Myocyte (in vitro differentiated cells): ENCODE measurements at regions not wholly inside any gene's neighbourhood (a gene's known extent, or its start where the extent isn't known, plus 50 kb on each side); places are given as distances from the start of the nearest gene placed in this dataset.

Experiments
- DNase-seq: peaks from one replicate; pipeline ENCODE4 v3.0.0-alpha.2; 2012; ENCODE audit warnings: low read depth

DNA sequence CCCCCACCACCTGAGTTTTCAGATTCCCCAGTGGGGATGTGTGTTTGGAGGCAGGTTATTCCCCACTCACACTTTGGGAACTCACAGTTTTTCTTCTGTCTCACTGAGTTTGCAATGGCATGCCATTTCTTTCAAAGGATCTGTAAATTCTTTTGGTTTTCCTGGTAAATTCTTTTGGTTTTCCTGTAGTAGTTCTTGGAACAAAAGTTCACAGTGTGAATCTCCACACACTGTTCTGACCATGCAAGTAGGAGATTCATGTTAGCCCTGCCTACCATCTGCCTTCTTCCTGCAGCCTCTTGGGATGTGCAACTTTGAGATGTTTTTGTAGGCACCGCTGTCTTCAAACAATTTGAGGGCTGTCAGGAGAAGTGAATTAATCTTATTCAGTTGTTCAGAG, 165.6 kb upstream of the OGFRL1 start:
- no peak for DNase-seq

DNA sequence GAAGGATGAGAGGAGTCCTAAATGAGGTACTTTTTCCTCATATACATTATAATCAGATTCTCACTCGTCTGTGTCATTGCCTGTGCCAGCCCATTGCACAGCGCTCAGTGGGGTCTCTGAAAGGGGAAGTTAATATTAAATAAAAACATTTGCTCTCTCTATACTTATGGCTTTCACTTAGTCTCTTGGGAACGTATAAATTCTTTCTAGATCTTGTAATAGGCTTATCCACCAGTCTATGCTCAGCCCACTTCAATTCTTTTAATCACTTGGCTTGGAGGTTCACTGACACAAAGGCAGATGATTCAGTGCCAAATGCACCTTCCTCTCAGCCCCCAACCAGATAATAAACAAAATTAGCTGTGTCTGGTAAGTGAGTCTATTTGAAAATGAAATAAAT, 164.3 kb upstream of the OGFRL1 start:
- DNase-seq = no peak

DNA sequence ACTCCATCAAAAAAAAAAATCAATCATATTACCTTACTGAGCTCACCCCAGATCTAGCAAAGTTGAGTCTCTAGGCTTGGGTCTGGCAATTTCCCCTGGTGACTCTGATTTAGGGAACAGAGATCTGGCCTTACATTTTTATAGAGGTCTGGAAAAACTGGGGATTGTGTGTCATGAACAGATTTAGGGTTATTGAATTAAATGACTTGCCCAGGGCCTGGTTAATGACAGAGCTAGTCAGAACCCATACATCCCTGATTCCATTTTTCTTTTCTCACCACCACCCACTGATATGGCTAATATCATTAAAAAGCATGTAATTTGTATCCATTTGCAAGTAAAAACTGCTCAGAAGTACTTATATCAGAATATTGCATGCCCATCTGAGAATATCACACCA, 163.4 kb upstream of the OGFRL1 start:
- no peak for DNase-seq

DNA sequence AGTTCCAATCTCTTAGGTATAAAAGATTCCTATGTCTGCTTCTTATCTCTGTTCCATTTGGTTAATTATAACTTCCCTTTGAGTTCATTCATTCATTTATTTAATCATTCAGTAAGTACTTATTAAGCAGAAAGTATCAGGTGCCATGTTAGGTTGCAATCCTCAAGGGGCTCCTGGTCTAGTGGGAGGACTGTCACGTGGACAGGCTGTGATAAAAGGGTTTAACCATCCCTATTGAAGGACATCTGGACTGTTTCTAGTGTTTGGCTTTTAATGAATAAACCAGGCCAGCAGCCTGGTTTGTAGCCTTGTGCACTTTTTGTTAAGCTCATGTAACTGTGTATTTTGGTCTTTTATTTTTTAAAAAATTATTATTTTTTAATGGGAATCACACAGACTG, 162.1 kb upstream of the OGFRL1 start:
- no peak for DNase-seq

DNA sequence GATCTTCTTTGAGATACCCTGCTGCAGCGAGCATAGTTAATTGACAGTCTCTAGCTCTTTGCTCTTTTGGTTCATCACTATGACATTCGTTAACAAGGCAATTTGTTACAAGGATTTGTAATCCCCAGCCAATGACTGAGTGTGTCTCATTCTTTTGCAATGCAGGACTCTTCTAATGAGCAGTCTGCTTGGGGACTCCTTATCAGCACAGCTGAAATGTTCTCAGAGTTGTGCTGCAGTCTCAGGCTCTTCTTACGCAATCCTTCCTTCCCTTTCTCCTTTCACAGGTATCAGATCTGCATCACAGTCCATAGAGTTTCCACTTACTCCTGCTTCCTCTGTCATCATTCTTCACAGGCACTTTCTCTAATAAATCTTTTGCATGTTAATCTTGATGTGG, 161.2 kb upstream of the OGFRL1 start:
- no peak for DNase-seq

DNA sequence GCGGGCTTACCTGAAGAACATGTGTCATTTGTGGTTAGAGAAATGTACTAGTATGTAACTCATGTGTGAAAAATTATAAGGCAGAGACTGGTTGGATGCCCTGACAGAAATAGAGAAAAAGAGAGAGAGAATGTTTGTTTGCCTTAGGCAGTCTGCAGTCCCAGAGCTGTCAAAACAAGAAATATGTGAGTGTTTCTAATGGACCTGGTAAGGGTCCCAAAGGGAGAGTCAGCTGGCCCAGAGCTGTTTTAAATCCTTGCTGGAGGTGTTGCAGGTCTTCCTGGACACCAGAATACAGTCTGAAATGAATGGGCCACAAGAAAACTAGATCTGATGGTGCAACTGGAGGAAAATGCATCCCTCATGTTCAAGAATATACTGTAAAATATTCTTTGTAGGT, 158.3 kb upstream of the OGFRL1 start:
- DNase-seq = no peak

DNA sequence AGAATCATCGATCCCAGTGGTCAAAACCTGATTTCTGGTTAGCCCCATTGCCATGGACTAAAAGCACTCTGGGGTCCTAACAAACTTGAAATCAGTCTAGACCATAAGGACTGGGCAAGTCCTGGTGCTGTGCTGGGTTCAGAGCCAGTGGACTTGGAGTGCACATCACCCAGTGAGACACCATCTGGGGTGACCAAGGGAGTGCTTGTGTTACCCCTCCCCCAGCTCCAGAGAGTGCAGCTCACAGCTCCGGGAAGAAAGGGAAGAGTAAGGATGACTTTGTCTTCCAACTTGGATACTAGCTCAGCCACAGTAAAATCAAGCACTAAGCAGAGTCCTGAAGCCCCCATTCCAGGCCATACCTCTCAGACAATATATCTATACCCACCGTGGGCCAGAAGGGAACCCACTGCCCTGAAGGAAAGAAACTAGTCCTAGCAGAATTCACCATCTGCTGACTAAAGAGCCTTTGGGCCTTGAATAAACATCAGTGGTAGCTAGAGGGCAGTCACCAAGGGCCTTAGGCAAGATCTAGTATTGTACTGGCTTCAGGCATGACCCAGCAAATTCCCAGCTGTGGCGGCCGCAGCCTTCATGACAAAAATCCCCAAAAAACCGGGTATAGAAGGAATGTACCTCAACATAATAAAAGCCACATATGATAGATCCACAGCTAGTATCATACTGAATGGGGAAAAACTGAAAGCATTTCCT, 153.5 kb upstream of the OGFRL1 start:
- DNase-seq = no peak

DNA sequence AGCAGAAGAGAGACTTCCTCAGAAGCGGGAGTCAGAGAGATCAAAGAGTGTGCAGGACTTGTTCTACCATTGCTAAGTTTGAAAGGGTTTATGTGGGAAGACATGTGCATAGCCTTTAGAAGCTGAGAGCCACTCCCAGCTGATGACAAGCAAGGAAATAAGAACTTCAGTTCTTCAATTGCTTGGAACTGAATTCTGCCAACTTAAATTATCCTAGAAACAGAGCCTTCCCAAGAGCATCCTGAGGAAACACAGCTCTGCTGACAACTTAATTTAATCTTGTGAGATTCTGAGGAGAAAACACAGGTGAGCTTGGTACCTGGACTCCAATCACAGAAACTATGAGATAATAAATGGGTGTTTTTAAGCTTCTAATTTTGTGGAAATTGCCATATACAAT, 150.6 kb upstream of the OGFRL1 start:
- DNase-seq = no peak

DNA sequence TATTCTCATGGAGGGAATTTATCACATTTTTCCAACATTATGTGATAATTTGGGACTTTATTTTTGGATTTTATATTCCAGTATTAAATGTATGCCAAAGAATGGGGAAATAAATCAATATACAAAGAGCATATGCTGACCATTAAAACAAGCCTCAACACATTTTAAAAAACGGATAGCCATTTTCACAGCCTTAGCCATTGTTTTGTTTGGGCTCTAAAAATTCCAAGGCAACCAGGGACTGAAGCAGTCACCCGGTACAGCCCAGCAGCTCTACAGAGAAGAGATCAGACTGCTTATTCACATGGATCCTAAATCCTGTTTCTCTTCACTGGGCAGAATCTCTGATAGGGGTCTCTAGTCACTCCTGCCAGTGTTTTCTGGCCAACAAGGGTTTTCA, 150.2 kb upstream of the OGFRL1 start:
- DNase-seq = no peak

DNA sequence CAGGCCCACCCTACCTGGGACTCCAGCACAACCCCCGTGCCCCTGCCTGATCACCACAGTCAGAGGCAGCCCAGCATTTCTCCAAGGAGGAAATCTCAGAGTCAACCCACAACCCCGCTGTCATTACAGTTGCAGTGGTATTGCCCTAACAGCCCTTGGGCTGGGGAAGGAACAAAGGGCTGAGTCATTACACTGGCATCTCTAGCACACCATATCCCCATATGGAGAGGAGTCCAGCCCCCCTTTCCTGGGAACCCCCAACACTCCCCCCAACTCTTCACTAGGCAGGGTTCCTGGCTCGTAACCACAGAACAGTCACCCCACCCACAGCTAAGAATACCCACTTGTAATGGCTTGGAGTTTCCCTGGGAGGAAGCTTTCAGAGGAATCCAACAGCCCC, 149.4 kb upstream of the OGFRL1 start:
- peak; percentile 82 for DNase-seq

DNA sequence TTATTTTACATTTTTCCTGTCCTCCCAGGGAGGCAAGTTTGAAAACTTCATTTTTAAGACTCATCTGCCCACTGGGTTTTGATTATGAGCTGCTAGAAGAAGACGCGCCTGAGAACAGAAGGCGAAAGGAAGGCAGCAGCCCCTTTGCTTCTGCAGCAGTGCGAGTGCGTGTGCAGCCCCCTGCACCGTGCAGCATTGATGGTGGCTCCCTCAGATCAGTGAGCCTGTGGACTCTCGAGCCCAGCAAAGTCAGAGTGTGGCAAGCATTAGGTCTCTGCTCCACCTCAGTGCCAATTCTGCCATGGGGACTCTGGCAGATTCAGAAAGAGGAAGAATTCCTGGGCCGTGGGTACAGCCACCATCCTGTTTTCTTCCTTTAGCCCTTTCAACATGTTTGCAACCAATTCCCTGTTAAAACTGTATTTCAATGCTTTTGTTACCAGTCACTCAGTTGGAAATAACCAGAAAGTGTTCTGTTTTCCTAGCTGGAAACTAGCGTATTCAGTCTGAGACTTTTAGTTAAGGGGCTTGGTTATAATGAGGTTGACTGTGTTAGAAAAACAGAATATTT, 134.8 kb upstream of the OGFRL1 start:
- DNase-seq = no peak

DNA sequence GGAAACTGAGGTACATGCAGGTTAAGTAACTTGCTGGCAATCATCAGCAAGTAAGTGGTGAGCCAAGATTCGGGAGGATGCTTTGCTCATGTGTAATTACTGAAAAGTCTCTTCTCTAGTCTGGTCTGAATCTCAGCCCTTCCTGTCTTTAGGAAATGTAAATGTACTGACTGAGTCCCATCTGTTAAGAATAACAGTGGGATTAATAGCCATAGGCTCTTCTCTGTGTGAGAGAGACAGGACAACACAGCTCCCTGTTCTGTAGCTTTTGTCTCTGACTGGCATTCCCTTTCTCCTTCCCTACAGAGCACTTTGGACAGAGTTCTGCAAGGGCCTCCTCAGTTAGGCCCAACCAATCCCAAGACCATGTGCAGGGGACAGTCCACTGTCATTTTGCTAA, 131.3 kb upstream of the OGFRL1 start:
- no peak for DNase-seq

DNA sequence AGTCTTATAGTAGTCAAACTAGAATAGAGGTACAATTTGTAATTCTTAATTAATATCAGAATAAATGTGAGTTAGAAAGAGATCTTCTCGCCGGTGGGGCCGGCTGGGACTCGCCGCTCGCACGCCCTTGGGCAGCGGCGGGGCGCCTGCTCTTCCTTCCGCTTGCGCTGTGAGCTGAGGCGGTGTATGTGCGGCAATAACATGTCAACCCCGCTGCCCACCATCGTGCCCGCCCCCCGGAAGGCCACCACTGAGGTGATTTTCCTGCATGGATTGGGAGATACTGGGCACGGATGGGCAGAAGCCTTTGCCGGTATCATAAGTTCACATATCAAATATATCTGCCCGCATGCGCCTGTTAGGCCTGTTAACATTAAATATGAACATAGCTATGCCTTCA, 123.7 kb upstream of the OGFRL1 start:
- DNase-seq = no peak

DNA sequence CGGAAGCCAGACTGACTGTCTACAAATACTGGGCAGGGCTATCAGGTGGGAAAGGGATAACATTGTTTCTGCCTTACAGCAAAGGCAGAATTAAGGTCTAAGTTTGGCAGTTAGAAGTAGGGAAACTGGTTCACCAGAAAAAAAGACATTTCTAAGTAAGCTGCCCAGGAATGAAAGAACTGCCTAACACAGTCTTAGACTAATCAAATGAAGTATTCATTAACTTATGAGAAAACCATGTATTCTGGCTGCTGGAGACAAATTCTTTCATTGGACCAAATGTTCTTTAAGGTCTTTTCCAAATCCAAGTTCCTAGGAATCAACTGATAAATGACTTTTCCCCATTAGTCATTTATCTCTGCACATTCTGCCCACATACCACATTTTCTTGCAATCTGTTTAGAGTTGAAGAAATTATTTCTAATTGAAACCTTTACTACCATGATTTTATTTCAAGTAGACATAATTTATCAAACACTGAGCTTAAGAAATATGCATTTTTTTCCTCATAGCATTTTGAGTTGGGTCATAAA, 120.3 kb upstream of the OGFRL1 start:
- DNase-seq = no peak

DNA sequence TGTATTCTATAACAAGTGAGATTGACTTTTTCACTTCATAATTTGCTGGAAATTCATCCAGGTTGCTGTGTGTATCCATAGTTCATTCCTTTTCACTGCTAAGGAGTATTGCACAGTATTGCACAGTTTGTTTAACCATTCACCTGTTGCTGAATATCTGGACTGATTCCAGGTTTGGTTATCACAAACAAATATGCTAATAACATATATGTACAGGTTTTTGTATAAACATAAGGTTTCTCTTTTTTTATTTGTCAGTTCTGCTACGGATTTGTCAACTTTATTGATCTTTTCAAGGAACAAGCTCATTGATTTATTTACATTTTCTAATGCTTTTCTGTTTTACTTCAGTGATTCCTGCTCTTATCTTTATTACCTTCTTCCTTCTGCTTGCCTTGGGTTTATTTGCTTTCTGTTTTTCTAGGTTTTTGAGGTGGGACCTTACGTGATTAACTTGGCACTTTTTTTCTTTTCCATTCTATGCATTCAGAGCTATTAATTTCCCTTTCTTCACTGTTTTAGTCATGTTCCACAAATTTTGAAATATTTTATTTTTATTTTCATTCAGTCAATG, 117.0 kb upstream of the OGFRL1 start:
- DNase-seq = no peak

DNA sequence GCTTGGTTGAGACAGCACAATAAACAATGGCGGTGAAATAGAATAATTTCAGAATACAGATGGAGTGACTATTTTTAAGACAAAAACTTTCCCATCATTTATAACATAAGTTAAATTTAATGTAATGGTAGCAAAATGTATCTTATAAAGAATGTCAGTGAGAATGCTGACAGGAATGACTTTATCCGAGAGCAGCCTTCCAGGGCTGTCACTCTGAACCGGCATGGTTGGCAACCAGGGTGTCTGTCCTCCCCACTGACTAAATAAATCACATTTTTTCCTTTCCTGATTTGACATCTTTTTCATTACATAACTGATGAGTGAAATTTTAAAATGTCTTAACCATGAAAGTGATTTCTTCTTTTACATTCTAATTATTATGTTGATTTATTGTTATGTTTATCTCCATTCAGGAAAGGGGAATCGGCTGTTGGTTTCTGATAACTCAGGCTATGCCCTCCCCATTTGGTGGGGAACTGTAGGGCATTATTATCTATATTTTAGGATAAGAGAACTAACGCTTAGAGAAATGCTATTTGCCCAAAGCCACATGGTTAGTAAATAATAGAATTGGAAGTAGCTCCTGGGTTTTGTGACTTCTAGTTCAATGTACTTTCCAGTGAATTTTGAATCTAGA, 109.2 kb upstream of the OGFRL1 start:
- DNase-seq = no peak

DNA sequence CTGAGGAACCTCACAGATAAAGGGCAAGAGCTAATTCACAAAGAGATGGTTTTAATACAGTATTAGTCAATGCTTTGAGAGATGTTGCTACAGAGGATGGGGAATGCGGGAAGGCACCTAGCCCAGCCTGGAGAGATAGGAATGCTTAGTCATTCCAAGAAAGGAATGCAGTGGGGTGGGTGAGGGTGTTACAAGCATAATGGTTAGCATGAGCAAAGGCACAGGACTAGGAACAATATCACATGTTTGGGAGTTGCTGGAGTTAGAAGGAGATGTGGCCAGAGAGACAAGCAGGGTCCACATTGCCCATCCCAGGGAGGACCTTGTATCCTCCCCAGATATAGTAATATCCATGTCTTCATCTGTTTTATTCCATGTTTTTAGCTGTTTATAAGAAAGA, 107.0 kb upstream of the OGFRL1 start:
- DNase-seq = peak; percentile 67

DNA sequence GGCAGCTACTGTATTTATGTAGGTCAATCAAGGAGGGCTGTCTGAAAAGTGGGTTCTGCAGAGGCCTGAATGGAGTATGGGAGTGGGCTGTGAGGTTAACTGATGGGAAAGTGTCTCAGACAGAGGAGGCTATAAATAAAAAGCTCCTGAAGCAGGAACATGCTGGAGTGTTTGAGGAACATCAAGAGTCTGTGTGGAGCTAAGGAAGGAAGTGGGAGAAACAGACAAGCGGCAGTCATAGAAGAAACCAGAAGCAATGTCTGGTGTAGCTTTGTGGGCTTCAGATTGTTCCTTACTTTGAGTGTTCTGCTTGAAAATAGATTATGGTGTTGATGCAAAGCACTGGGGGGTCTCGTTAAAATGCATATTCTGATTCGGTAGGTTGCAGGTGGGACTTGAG, 101.5 kb upstream of the OGFRL1 start:
- no peak for DNase-seq

DNA sequence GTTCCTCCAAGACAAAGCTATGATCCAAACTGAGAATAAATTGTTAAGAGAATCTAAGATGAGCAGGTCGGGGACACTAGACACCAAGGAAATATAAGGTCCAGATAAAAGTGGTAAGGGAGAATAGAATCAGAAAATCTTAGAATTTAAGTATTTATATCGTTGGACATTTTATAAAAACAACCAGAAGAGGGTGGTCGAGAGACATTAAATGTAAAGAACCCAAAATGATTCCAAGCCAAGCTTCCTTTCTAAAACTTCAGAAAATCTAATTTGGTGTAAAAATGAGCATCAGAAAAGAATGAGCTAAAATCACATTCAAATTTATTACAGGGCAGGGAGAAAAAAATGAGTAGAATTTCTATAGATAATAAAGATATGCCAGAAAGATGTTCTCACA, 97.8 kb upstream of the OGFRL1 start:
- peak; percentile 61 for DNase-seq

DNA sequence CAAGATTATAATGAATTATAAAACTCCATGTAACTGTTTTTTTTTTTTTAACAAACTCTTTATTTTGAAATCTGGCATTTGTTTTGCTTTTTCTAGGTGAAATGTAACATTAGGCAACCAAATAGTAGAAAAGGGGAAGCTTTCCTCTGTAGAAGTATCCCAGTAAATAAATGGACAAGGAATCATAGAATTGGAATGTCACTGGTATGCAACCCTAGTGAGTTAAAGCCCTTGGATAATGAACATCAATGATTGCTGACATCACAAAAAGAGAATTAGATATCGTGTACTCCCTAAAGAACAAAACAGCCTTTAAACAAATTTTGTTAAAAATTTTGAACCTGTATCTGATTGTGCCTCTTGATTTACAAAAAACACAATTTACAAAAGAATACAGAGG, 93.9 kb upstream of the OGFRL1 start:
- DNase-seq = peak; percentile 55

DNA sequence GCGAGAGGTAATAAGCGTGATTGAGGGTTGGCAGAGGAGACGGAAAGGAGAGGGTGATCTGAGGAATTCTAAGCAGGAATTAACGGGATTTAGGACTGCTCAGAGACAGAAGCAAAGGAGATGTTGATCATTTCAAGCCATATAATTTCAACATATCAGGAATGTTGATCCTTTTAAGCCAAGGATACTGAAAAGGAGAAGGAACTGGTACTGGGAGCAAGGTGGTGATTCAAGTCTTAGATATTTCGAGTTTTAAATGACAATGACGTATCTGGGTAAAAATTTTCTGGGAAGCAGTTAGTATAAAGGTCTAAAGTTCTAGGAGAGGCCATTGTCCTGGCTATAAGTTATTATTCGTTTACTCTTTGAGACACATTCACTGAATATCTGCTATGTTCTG, 91.3 kb upstream of the OGFRL1 start:
- DNase-seq = peak; percentile 59

DNA sequence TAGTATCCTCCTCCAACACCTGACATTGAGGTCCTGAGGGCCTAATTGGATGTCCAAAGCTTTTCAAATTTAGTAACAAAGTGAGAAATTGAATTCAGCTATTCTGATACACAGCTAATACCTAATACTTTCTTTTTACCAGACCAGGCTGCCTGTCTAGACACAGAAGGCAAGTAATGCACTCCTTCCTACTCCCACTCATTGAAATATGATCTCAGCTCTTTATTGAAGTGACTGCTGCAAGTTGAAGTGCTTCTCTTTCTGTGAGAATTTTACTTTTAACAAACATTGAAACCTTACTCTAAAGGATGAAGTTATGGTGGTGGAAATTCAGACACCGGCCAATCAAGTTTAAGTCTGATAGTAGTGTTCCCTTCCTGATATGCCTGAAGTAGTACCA, 90.8 kb upstream of the OGFRL1 start:
- peak; percentile 62 for DNase-seq

DNA sequence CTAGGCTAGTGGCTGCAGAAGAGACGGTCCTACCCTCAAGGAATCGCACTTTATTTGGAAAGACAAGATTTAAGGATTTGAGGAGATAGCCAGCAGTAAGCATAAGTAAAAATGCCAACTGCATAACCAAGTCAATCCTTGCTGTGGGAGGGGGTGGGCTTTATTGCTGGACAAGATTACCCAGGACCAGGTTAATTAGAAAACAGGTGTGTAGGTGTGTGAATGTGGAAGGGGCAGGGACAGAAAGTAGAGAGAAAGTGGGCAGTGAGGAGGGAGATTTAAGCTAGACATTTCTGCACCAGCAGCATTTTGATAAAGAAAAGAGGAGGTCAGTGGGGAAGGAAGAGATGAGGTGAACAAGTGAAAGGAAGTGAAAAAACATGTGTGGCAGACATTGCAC, 89.7 kb upstream of the OGFRL1 start:
- DNase-seq = no peak
